HAP-1 (cell line): ENCODE measurements at regions not wholly inside any gene's neighbourhood (a gene's known extent, or its start where the extent isn't known, plus 50 kb on each side); places are given as distances from the start of the nearest gene placed in this dataset.

Source experiments
- DNase-seq, 2 experiments: peaks; one replicate each; pipeline ENCODE4 v3.0.0-alpha.2; 2016 to 2020; ENCODE audit warnings: low spot score in 2 of 2
- H3K27me3 ChIP-seq: fragments of 250-450 bp; sonication (Bioruptor Pico); 2 replicates; pipeline ENCODE4 v1.5.1; 2020; ENCODE audit warnings: low read depth, mild to moderate bottlenecking, moderate library complexity
- H3K36me3 ChIP-seq: fragments of 250-450 bp; sonication (Bioruptor Pico); replicated peaks from 2 replicates; pipeline ENCODE4 v1.5.1; 2020; ENCODE audit warnings: mild to moderate bottlenecking
- H3K4me1 ChIP-seq: fragments of 250-450 bp; sonication (Bioruptor Pico); 2 replicates; pipeline ENCODE4 v1.5.1; 2020; ENCODE audit warnings: mild to moderate bottlenecking
- H3K4me3 ChIP-seq: fragments of 250-450 bp; sonication (Bioruptor Pico); 2 replicates; pipeline ENCODE4 v1.5.1; 2020; ENCODE audit warnings: mild to moderate bottlenecking, moderate library complexity
- H3K9me3 ChIP-seq: fragments of 250-450 bp; sonication (Bioruptor Pico); 2 replicates; pipeline ENCODE4 v1.5.1; 2020; ENCODE audit warnings: mild to moderate bottlenecking, moderate library complexity
- in situ Hi-C: fragments of 300-500 bp; cut with MboI; formaldehyde crosslinking; loops from 3 replicates; pipeline ENCODE4 v1.14.3; 2020; ENCODE audit warnings: low sequenced_read_pairs, inconsistent platforms, mixed read lengths

- in situ Hi-C loops: no loop called here
These were observed 66.6 kb upstream of the PHYHIPL start for GRCh38 chr10:59109826-59110225.

GRCh38 chr10:59124187-59124586, 52.3 kb upstream of the PHYHIPL start:
- Histone ChIP-seq H3K9me3 (no peaks in the 10 kb centered on the region), H3K4me3 (no peak overlapping the region), H3K36me3 (no peaks in the 10 kb centered on the region), H3K27me3 (no peaks in the 10 kb centered on the region), H3K4me1 (no peaks in the 10 kb centered on the region)
- no peak for DNase-seq
- in situ Hi-C loops: no loop called here

More at GRCh38 chr10:59109826-59110225, 66.6 kb upstream of the PHYHIPL start:
- Histone ChIP-seq H3K4me1 (no peaks in the 10 kb centered on the region), H3K27me3 (no peaks in the 10 kb centered on the region), H3K9me3 (no peaks in the 10 kb centered on the region; the same call in 1 of the 2 replicates), H3K4me3 (no peak overlapping the region), H3K36me3 (no peaks in the 10 kb centered on the region)
- no peak for DNase-seq

DNA sequence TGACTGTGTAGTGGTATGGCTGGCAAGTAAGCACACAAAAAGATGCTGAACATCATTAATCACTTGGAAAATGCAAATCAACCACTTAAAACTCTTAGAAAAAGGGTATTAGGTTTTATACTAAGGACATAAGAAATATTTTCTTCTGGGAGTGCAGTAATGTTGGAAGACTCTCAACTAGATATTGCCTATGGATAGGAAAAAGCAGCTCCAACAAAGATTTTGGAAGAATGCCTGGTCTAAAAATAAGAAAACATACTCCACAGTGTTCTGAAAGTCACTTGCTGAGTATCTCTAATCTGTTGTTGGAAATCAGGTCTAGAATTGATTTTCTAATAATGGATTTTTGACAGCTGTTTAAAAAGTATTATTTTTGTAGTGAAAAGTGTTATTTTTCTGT, 50.8 kb upstream of the PHYHIPL start:
- Histone ChIP-seq H3K9me3 (no peaks in the 10 kb centered on the region), H3K27me3 (no peaks in the 10 kb centered on the region), H3K4me3 (no peak overlapping the region), H3K4me1 (no peaks in the 10 kb centered on the region), H3K36me3 (no peaks in the 10 kb centered on the region)
- in situ Hi-C loops: no loop called here
- no peak for DNase-seq

DNA sequence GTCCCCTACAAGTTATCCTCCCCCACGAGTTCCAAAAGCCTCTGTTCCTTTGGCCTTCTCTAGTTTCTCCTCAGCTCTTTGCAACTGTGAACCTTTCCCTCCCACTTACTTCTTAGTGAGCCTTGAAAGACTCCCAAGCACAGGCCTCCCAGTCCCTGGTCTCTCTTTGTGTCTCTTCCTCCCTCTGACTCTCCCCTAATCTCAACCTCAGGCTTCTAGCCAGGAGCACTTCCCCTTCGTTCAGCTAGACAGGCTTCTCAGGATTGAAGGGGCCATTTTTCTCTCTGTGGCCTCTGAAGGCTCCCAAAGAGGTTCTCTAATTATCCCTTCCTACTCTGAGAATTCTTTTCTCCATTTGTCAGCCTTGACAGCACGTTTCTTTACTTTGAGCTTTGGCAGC, 50.2 kb upstream of the PHYHIPL start:
- Histone ChIP-seq H3K36me3 (no peaks in the 10 kb centered on the region), H3K27me3 (no peaks in the 10 kb centered on the region), H3K4me1 (no peaks in the 10 kb centered on the region), H3K9me3 (no peaks in the 10 kb centered on the region), H3K4me3 (no peak overlapping the region)
- DNase-seq: no peak
- in situ Hi-C loops: no loop called here
